HEK293 (cell line): ENCODE measurements at regions not wholly inside any gene's neighbourhood (a gene's known extent, or its start where the extent isn't known, plus 50 kb on each side); places are given as distances from the start of the nearest gene placed in this dataset.

Experiments used
- CTCF ChIA-PET: fragments of 350-600 bp; formaldehyde crosslinking; extraction: SDS; loops from one replicate; lab custom pipeline; 2021; ENCODE audit warnings: antibody characterized with exemption; lab: Yijun Ruan, JAX
- POLR2A ChIA-PET: fragments of 300-600 bp; formaldehyde crosslinking; extraction: SDS; loops from one replicate; lab custom pipeline; 2020; ENCODE audit warnings: antibody characterized with exemption, inconsistent platforms; lab: Yijun Ruan, JAX
- H3K27ac ChIP-seq: fragments of 200-500 bp; sonication (Bioruptor generic); 2 replicates; pipeline ENCODE4 v1.5.1; 2014; ENCODE audit warnings: low read depth, low read length, control low read depth, inconsistent platforms; ENCODE audit errors: extremely low read depth
- H3K36me3 ChIP-seq, 2 experiments: fragments of 200-500 bp in 1 of 2; sonication (Bioruptor generic) in 1 of 2; 1 replicate in 1 of 2; 2 replicates in 1 of 2; pipeline ENCODE4 v1.5.1; 2014 to 2017; ENCODE audit warnings: inconsistent platforms in 2 of 2, low read length in 2 of 2; ENCODE audit not compliant: control insufficient read depth in 2 of 2, insufficient read depth in 1 of 2
- H3K4me1 ChIP-seq: fragments of 200-500 bp; sonication (Bioruptor generic); 2 replicates; pipeline ENCODE4 v1.5.1; 2014; ENCODE audit warnings: mild to moderate bottlenecking, low read length, inconsistent platforms; ENCODE audit not compliant: control insufficient read depth, insufficient read depth
- H3K4me3 ChIP-seq: 2 replicates; pipeline ENCODE4 v1.5.1; 2011; ENCODE audit warnings: low read depth, mild to moderate bottlenecking, control low read depth, low read length, moderate library complexity
- H3K9me3 ChIP-seq: fragments of 200-500 bp; sonication (Bioruptor generic); 2 replicates; pipeline ENCODE4 v1.5.1; 2014; ENCODE audit warnings: low read depth, low read length, inconsistent platforms; ENCODE audit not compliant: control insufficient read depth, insufficient read depth
- HOXC10 ChIP-seq: sonication (generic); formaldehyde crosslinking; IDR thresholded peaks from 2 replicates; pipeline ENCODE4 v1.8.1; 2023; ENCODE audit warnings: mild to moderate bottlenecking, missing genetic modification reagents
- KLF1 ChIP-seq: fragments of 450-650 bp; formaldehyde crosslinking; IDR thresholded peaks from 2 replicates; pipeline ENCODE4 v1.5.1; 2016; ENCODE audit warnings: missing biosample characterization, missing genetic modification characterization
- MYNN ChIP-seq: fragments of 450-650 bp; formaldehyde crosslinking; IDR thresholded peaks from 2 replicates; pipeline ENCODE4 v1.5.1; 2016; ENCODE audit warnings: missing biosample characterization, missing genetic modification characterization, borderline replicate concordance
- OVOL3 ChIP-seq: fragments of 450-650 bp; formaldehyde crosslinking; IDR thresholded peaks from 2 replicates; pipeline ENCODE4 v1.5.1; 2016; ENCODE audit warnings: missing biosample characterization, missing genetic modification characterization
- PRDM1 ChIP-seq: fragments of 450-650 bp; formaldehyde crosslinking; IDR thresholded peaks from 2 replicates; pipeline ENCODE4; 2016; ENCODE audit warnings: missing biosample characterization, missing genetic modification characterization
- SETDB1 ChIP-seq: IDR thresholded peaks from one replicate; pipeline ENCODE4 v1.6.1; 2017; ENCODE audit warnings: mild to moderate bottlenecking, low read length, moderate library complexity, mixed read lengths; ENCODE audit not compliant: insufficient read length
- SP2 ChIP-seq: fragments of 450-650 bp; formaldehyde crosslinking; IDR thresholded peaks from 2 replicates; pipeline ENCODE4 v1.5.1; 2016; ENCODE audit warnings: missing biosample characterization, missing genetic modification characterization
- YY1 ChIP-seq: fragments of 450-650 bp; formaldehyde crosslinking; IDR thresholded peaks from 2 replicates; pipeline ENCODE4 v1.5.1; 2018; ENCODE audit warnings: missing biosample characterization, missing genetic modification characterization
- ZEB2 ChIP-seq: fragments of 450-650 bp; formaldehyde crosslinking; IDR thresholded peaks from 2 replicates; pipeline ENCODE4 v1.5.1; 2016; ENCODE audit warnings: missing biosample characterization, missing genetic modification characterization
- ZFHX2 ChIP-seq: fragments of 450-650 bp; formaldehyde crosslinking; conservative IDR thresholded peaks from 2 replicates; pipeline ENCODE4 v1.5.1; 2016; ENCODE audit warnings: missing biosample characterization, missing genetic modification characterization
- ZNF10 ChIP-seq: fragments of 450-650 bp; formaldehyde crosslinking; IDR thresholded peaks from 2 replicates; pipeline ENCODE4 v1.5.1; 2017; ENCODE audit warnings: missing biosample characterization, missing genetic modification characterization
- ZNF132 ChIP-seq: fragments of 450-650 bp; formaldehyde crosslinking; IDR thresholded peaks from 2 replicates; pipeline ENCODE4 v1.5.1; 2017; ENCODE audit warnings: missing biosample characterization, missing genetic modification characterization, borderline replicate concordance
- ZNF140 ChIP-seq: fragments of 450-650 bp; formaldehyde crosslinking; IDR thresholded peaks from 2 replicates; pipeline ENCODE4 v1.5.1; 2016; ENCODE audit warnings: missing biosample characterization, missing genetic modification characterization
- ZNF23 ChIP-seq: fragments of 450-650 bp; formaldehyde crosslinking; IDR thresholded peaks from 2 replicates; pipeline ENCODE4 v1.5.1; 2016; ENCODE audit warnings: missing biosample characterization, missing genetic modification characterization, borderline replicate concordance
- ZNF292 ChIP-seq: fragments of 450-650 bp; formaldehyde crosslinking; IDR thresholded peaks from 2 replicates; pipeline ENCODE4 v1.5.1; 2016; ENCODE audit warnings: low read depth, missing biosample characterization, missing genetic modification characterization, borderline replicate concordance
- ZNF571 ChIP-seq: fragments of 450-650 bp; formaldehyde crosslinking; IDR thresholded peaks from 2 replicates; pipeline ENCODE4 v1.5.0; 2017; ENCODE audit warnings: missing biosample characterization, missing genetic modification characterization
- ZNF596 ChIP-seq: fragments of 450-650 bp; IDR thresholded peaks from 2 replicates; pipeline ENCODE4 v1.5.0; 2018; ENCODE audit warnings: missing biosample characterization, mild to moderate bottlenecking, missing genetic modification characterization, moderate library complexity
- ZNF629 ChIP-seq: fragments of 450-650 bp; formaldehyde crosslinking; IDR thresholded peaks from 2 replicates; pipeline ENCODE4 v1.5.1; 2017; ENCODE audit warnings: missing biosample characterization, missing genetic modification characterization
- ZNF664 ChIP-seq: fragments of 450-650 bp; formaldehyde crosslinking; IDR thresholded peaks from 2 replicates; pipeline ENCODE4 v1.5.1; 2016; ENCODE audit warnings: missing biosample characterization, missing genetic modification characterization
- ZSCAN23 ChIP-seq: fragments of 450-650 bp; formaldehyde crosslinking; IDR thresholded peaks from 2 replicates; pipeline ENCODE4 v1.5.1; 2016; ENCODE audit warnings: missing biosample characterization, missing genetic modification characterization
- TF ChIP-seq, protein P1 (sequence below): fragments of 450-650 bp; formaldehyde crosslinking; conservative IDR thresholded peaks from 2 replicates; pipeline ENCODE4 v1.5.1; 2016; ENCODE audit warnings: low read depth, missing biosample characterization, missing genetic modification characterization
- TF ChIP-seq, protein P2 (sequence below): fragments of 450-650 bp; formaldehyde crosslinking; IDR thresholded peaks from 2 replicates; pipeline ENCODE4 v1.5.1; 2017; ENCODE audit warnings: missing biosample characterization, missing genetic modification characterization
- TF ChIP-seq, protein P3 (sequence below): fragments of 450-650 bp; formaldehyde crosslinking; IDR thresholded peaks from 2 replicates; pipeline ENCODE4 v1.5.1; 2016; ENCODE audit warnings: missing biosample characterization, missing genetic modification characterization
- TF ChIP-seq, protein P4 (sequence below): fragments of 450-650 bp; IDR thresholded peaks from 2 replicates; pipeline ENCODE4 v1.5.1; 2018; ENCODE audit warnings: missing biosample characterization, missing genetic modification characterization

DNA sequence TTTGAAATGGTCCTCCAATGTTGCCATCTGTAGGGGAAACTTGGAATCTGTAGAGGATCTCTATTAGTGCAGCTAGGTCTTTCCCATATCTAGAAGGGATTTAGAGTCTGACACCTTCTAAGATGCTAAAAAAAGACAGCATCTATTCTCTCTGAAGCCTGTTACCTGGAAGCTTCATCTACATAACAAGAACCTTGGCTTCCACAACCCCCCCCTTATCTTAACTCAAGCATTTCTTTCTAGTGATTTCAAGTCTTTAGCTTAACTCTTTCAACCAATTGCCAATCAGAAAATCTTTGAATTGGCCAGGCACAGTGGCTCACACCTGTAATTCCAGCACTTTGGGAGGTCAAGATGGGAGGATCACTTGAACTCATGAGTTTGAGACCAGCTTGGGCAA, 543.3 kb downstream of the TRHDE start:
- H3K4me1 ChIP-seq, result no peaks in the 10 kb centered on the region
- POLR2A ChIA-PET, result no interaction called here
- no peak overlapping the region for H3K4me3 ChIP-seq
- TF ChIP-seq ZNF629 (tag by site-specific recombination), result no peak
- no peak for TF ChIP-seq HOXC10 (CRISPR knock-in tag)
- TF ChIP-seq PRDM1 (tag by site-specific recombination), result no peak
- TF ChIP-seq OVOL3 (tag by site-specific recombination), result no peak
- H3K27ac ChIP-seq, result no peak overlapping the region
- H3K9me3 ChIP-seq, result no peaks in the 10 kb centered on the region
- CTCF ChIA-PET, result no interaction called here
- H3K36me3 ChIP-seq, result no peaks in the 10 kb centered on the region

DNA sequence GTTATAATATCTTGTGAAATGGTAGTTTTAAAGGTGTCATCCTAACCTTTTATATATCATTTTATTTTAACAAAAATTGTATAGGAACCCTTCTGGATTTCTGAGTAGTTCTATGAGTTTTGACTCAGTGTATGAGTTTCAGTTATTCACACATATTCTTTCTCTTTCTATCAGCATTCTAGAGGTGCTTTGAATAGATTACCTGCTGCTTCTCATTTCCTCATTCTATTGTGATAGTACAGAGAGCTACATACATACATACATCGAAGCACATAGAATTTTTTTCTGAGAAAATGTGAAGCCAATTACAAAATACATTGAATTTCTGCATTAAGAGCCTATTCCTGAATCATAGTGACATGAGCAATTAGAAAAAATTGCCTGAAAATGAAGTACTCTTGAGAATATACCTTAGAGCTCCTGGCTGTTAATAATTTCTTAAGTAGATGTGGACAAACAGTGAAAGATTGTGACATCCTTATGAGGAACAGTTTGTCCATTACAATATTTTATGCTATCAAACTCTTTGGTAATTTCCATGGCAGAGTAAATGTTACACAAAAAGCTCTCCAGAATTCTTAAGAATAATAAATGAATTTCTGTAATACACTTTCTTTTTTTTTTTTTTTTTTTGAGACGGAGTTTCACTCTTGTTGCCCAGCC, 556.6 kb downstream of the TRHDE start:
- POLR2A ChIA-PET, result no interaction called here
- TF ChIP-seq SETDB1 (no peak), ZNF10 (no peak), KLF1 (tag by site-specific recombination) (no peak), ZEB2 (tag by site-specific recombination) (no peak), ZNF132 (no peak)
- TF ChIP-seq, protein P1, sequence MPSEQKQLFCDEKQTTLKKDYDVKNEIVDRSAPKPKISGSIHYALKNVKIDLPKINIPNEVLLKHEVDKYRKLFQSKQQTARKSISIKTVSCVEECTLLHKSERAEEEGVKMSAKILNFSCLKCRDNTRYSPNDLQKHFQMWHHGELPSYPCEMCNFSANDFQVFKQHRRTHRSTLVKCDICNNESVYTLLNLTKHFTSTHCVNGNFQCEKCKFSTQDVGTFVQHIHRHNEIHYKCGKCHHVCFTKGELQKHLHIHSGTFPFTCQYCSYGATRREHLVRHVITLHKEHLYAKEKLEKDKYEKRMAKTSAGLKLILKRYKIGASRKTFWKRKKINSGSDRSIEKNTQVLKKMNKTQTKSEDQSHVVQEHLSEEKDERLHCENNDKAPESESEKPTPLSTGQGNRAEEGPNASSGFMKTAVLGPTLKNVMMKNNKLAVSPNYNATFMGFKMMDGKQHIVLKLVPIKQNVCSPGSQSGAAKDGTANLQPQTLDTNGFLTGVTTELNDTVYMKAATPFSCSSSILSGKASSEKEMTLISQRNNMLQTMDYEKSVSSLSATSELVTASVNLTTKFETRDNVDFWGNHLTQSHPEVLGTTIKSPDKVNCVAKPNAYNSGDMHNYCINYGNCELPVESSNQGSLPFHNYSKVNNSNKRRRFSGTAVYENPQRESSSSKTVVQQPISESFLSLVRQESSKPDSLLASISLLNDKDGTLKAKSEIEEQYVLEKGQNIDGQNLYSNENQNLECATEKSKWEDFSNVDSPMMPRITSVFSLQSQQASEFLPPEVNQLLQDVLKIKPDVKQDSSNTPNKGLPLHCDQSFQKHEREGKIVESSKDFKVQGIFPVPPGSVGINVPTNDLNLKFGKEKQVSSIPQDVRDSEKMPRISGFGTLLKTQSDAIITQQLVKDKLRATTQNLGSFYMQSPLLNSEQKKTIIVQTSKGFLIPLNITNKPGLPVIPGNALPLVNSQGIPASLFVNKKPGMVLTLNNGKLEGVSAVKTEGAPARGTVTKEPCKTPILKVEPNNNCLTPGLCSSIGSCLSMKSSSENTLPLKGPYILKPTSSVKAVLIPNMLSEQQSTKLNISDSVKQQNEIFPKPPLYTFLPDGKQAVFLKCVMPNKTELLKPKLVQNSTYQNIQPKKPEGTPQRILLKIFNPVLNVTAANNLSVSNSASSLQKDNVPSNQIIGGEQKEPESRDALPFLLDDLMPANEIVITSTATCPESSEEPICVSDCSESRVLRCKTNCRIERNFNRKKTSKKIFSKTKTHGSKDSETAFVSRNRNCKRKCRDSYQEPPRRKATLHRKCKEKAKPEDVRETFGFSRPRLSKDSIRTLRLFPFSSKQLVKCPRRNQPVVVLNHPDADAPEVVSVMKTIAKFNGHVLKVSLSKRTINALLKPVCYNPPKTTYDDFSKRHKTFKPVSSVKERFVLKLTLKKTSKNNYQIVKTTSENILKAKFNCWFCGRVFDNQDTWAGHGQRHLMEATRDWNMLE, result no peak
- TF ChIP-seq, all 188 proteins: peak for 0
- Histone ChIP-seq H3K36me3 (no peaks in the 10 kb centered on the region), H3K4me1 (no peaks in the 10 kb centered on the region), H3K27ac (no peak overlapping the region), H3K4me3 (no peak overlapping the region), H3K9me3 (no peaks in the 10 kb centered on the region)
- CTCF ChIA-PET, result interaction anchor here (1.2 kb wide), 1 partner anchor 13 kb away, joined by 3 read pairs; no protein-coding TSS in a partner anchor

DNA sequence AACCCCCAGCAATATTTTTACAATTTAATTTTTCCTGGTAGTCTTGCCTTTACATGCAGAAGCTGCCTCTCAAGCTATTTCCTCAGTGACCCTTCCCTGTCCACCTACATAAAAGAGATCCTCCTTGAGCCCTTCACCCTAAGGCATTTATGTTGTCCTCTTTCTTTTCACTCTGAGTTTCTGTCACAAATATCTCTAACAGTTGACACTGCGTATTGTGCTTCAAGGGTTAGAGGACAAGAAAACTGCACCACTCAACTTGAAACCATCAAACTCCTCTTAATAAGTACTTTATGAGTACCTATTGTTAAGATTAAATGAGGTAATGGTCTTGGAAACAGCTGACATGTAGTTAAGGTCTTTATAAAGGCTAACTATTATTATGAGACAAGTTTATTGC, 557.7 kb downstream of the TRHDE start:
- no peaks in the 10 kb centered on the region for H3K4me1 ChIP-seq
- H3K4me3 ChIP-seq, result no peak overlapping the region
- no peak overlapping the region for H3K27ac ChIP-seq
- CTCF ChIA-PET, result interaction anchor here (1.2 kb wide), 1 partner anchor 11 kb away, joined by 3 read pairs; no protein-coding TSS in a partner anchor
- no peaks in the 10 kb centered on the region for H3K36me3 ChIP-seq
- POLR2A ChIA-PET, result no interaction called here
- no peaks in the 10 kb centered on the region for H3K9me3 ChIP-seq
- TF ChIP-seq ZNF23 (tag by site-specific recombination), result no peak
- no peak for TF ChIP-seq MYNN (tag by site-specific recombination)
- TF ChIP-seq ZNF664 (tag by site-specific recombination), result no peak
- TF ChIP-seq, protein P2, sequence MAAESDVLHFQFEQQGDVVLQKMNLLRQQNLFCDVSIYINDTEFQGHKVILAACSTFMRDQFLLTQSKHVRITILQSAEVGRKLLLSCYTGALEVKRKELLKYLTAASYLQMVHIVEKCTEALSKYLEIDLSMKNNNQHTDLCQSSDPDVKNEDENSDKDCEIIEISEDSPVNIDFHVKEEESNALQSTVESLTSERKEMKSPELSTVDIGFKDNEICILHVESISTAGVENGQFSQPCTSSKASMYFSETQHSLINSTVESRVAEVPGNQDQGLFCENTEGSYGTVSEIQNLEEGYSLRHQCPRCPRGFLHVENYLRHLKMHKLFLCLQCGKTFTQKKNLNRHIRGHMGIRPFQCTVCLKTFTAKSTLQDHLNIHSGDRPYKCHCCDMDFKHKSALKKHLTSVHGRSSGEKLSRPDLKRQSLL (tag by site-specific recombination), result no peak
- no peak for TF ChIP-seq ZNF140 (tag by site-specific recombination)
- TF ChIP-seq, protein P3, sequence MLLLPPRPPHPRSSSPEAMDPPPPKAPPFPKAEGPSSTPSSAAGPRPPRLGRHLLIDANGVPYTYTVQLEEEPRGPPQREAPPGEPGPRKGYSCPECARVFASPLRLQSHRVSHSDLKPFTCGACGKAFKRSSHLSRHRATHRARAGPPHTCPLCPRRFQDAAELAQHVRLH, result no peak
- TF ChIP-seq SP2 (tag by site-specific recombination), result no peak
- no peak for TF ChIP-seq ZFHX2 (tag by site-specific recombination)
- no peak for TF ChIP-seq YY1 (tag by site-specific recombination)
- TF ChIP-seq ZEB2 (tag by site-specific recombination), result no peak
- TF ChIP-seq, protein P4, sequence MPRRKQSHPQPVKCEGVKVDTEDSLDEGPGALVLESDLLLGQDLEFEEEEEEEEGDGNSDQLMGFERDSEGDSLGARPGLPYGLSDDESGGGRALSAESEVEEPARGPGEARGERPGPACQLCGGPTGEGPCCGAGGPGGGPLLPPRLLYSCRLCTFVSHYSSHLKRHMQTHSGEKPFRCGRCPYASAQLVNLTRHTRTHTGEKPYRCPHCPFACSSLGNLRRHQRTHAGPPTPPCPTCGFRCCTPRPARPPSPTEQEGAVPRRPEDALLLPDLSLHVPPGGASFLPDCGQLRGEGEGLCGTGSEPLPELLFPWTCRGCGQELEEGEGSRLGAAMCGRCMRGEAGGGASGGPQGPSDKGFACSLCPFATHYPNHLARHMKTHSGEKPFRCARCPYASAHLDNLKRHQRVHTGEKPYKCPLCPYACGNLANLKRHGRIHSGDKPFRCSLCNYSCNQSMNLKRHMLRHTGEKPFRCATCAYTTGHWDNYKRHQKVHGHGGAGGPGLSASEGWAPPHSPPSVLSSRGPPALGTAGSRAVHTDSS (tag by site-specific recombination), result no peak
- TF ChIP-seq ZNF292 (tag by site-specific recombination), result no peak
- TF ChIP-seq ZNF596 (tag by site-specific recombination), result no peak
- no peak for TF ChIP-seq ZNF571 (tag by site-specific recombination)
- no peak for TF ChIP-seq ZSCAN23
